Progenitor cell of endocrine pancreas (in vitro differentiated cells): ENCODE measurements at regions not wholly inside any gene's neighbourhood (a gene's known extent, or its start where the extent isn't known, plus 50 kb on each side); places are given as distances from the start of the nearest gene placed in this dataset.

Experiments
- DNase-seq: peaks from one replicate; pipeline ENCODE4 v3.0.0; 2021; ENCODE audit warnings: low spot score; ENCODE audit not compliant: unreplicated experiment
- H3K27ac Mint-ChIP-seq: 2 replicates; pipeline ENCODE4 v1.8.0; 2021; ENCODE audit warnings: mild to moderate bottlenecking, moderate library complexity, mixed read lengths
- H3K27me3 Mint-ChIP-seq: 2 replicates; pipeline ENCODE4 v1.8.0; 2021; ENCODE audit warnings: mixed read lengths
- H3K36me3 Mint-ChIP-seq: 2 replicates; pipeline ENCODE4 v1.8.0; 2022; ENCODE audit warnings: mixed read lengths; ENCODE audit not compliant: insufficient read depth
- H3K4me1 Mint-ChIP-seq: 2 replicates; pipeline ENCODE4 v1.8.0; 2021; ENCODE audit warnings: low read depth, mixed read lengths
- H3K4me3 Mint-ChIP-seq: 2 replicates; pipeline ENCODE4 v1.8.0; 2021; ENCODE audit warnings: low read depth, mild to moderate bottlenecking, moderate library complexity, mixed read lengths
- H3K9me3 Mint-ChIP-seq: 2 replicates; pipeline ENCODE4 v1.8.0; 2021; ENCODE audit warnings: low read depth, mixed read lengths
- CTCF ChIP-seq: fragments of 200-600 bp; sonication (generic); IDR thresholded peaks from one replicate; pipeline ENCODE4 v1.5.0; 2021; ENCODE audit warnings: antibody characterized with exemption, mild to moderate bottlenecking; ENCODE audit not compliant: unreplicated experiment

GRCh38 chr1:869499-870244, 54.1 kb upstream of the SAMD11 start:
- peaks cover 77% of the 10 kb centered on the region for H3K27me3 Mint-ChIP-seq
- H3K4me1 Mint-ChIP-seq = no peaks in the 10 kb centered on the region
- DNase-seq = peak; percentile 81
- TF ChIP-seq CTCF = peak; percentile 93
- no peaks in the 10 kb centered on the region for H3K36me3 Mint-ChIP-seq
- H3K4me3 Mint-ChIP-seq = no peak overlapping the region
- H3K27ac Mint-ChIP-seq = no peak overlapping the region
- H3K9me3 Mint-ChIP-seq = no peaks in the 10 kb centered on the region
